ENCODE measurements at regions not wholly inside any gene's neighbourhood (a gene's known extent, or its start where the extent isn't known, plus 50 kb on each side); places are given as distances from the start of the nearest gene placed in this dataset.

GRCh38 chr4:128528793-128529553 is 241.4 kb upstream of the PGRMC2 start:
- no peak for DNase-seq (ENCODE audit: low read depth in 3 of 3)

- DNase-seq (ENCODE audit: low read depth in 3 of 3), result no peak
Measured at GRCh38 chr4:128527946-128528576, 240.4 kb upstream of the PGRMC2 start.

- no peak for DNase-seq (ENCODE audit: low read depth in 3 of 3)
Measured at GRCh38 chr4:128527351-128527750, 239.7 kb upstream of the PGRMC2 start.

GRCh38 chr4:128525992-128526630 is 238.5 kb upstream of the PGRMC2 start:
- DNase-seq (ENCODE audit: low read depth in 3 of 3), result no peak

GRCh38 chr4:128525387-128525786 is 237.8 kb upstream of the PGRMC2 start:
- DNase-seq (ENCODE audit: low read depth in 3 of 3), result no peak

GRCh38 chr4:128524311-128524710 is 236.7 kb upstream of the PGRMC2 start:
- DNase-seq (ENCODE audit: low read depth in 3 of 3), result no peak

GRCh38 chr4:128521648-128522111 is 234.1 kb upstream of the PGRMC2 start:
- no peak for DNase-seq (ENCODE audit: low read depth in 3 of 3)

- DNase-seq (ENCODE audit: low read depth in 3 of 3), result no peak
Measured at GRCh38 chr4:128521156-128521555, 233.5 kb upstream of the PGRMC2 start.

- no peak for DNase-seq (ENCODE audit: low read depth in 3 of 3)
Measured at GRCh38 chr4:128519163-128519830, 231.7 kb upstream of the PGRMC2 start.

GRCh38 chr4:128517739-128518510 is 230.3 kb upstream of the PGRMC2 start:
- DNase-seq (ENCODE audit: low read depth in 3 of 3), result no peak

- no peak for DNase-seq (ENCODE audit: low read depth in 3 of 3)
Measured at GRCh38 chr4:128517096-128517738, 229.6 kb upstream of the PGRMC2 start.

- DNase-seq (ENCODE audit: low read depth in 3 of 3), result no peak
Measured at GRCh38 chr4:128516301-128516969, 228.8 kb upstream of the PGRMC2 start.

GRCh38 chr4:128513664-128514484 is 226.3 kb upstream of the PGRMC2 start:
- DNase-seq (ENCODE audit: low read depth in 3 of 3), result no peak

GRCh38 chr4:128512767-128513322 is 225.2 kb upstream of the PGRMC2 start:
- DNase-seq (ENCODE audit: low read depth in 3 of 3), result no peak

GRCh38 chr4:128512161-128512560 is 224.5 kb upstream of the PGRMC2 start:
- DNase-seq (ENCODE audit: low read depth in 3 of 3), result no peak

- no peak for DNase-seq (ENCODE audit: low read depth in 3 of 3)
Measured at GRCh38 chr4:128510850-128511249, 223.2 kb upstream of the PGRMC2 start.

- DNase-seq (ENCODE audit: low read depth in 3 of 3), result no peak
Measured at GRCh38 chr4:128502818-128503527, 215.4 kb upstream of the PGRMC2 start.

- DNase-seq (ENCODE audit: low read depth in 3 of 3), result no peak
Measured at GRCh38 chr4:128501239-128501638, 213.6 kb upstream of the PGRMC2 start.
